PC-9 (cell line): ENCODE measurements at regions not wholly inside any gene's neighbourhood (a gene's known extent, or its start where the extent isn't known, plus 50 kb on each side); places are given as distances from the start of the nearest gene placed in this dataset.

Experiments used
- EZH2 ChIP-seq: fragments of 200-600 bp; sonication (generic); IDR thresholded peaks from 2 replicates; pipeline ENCODE4 v1.8.0; 2017; ENCODE audit warnings: antibody characterized with exemption, low read depth
- TF ChIP-seq, protein P1 (sequence below): fragments of 200-600 bp; sonication (generic); conservative IDR thresholded peaks from 2 replicates; pipeline ENCODE4 v1.6.1; 2017; ENCODE audit warnings: mixed run types, antibody characterized with exemption, mild to moderate bottlenecking, moderate library complexity

DNA sequence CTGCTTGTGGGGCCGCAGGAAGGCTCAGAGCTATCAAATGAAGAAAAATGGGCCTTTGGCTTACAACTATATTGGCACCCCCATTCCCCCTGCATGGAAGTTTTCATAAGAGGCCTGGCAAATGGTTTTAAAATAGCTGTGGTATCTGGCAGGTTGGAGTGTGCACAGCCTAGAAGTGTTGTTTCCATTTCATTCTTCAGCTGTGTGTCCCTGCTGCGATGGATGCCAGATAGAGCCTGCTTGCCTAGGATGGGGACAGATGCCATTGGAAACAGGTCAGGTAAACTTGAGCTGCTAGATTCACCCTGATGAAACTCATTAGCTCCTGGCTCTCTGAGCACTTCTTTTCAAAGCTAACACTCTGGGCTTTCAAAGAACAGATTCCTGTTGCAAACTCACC lies 183.3 kb downstream of the IRX1 start:
- TF ChIP-seq EZH2, result no peak
- TF ChIP-seq, protein P1, sequence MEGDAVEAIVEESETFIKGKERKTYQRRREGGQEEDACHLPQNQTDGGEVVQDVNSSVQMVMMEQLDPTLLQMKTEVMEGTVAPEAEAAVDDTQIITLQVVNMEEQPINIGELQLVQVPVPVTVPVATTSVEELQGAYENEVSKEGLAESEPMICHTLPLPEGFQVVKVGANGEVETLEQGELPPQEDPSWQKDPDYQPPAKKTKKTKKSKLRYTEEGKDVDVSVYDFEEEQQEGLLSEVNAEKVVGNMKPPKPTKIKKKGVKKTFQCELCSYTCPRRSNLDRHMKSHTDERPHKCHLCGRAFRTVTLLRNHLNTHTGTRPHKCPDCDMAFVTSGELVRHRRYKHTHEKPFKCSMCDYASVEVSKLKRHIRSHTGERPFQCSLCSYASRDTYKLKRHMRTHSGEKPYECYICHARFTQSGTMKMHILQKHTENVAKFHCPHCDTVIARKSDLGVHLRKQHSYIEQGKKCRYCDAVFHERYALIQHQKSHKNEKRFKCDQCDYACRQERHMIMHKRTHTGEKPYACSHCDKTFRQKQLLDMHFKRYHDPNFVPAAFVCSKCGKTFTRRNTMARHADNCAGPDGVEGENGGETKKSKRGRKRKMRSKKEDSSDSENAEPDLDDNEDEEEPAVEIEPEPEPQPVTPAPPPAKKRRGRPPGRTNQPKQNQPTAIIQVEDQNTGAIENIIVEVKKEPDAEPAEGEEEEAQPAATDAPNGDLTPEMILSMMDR, result no peak
